ENCODE measurements at regions not wholly inside any gene's neighbourhood (a gene's known extent, or its start where the extent isn't known, plus 50 kb on each side); places are given as distances from the start of the nearest gene placed in this dataset.

DNA sequence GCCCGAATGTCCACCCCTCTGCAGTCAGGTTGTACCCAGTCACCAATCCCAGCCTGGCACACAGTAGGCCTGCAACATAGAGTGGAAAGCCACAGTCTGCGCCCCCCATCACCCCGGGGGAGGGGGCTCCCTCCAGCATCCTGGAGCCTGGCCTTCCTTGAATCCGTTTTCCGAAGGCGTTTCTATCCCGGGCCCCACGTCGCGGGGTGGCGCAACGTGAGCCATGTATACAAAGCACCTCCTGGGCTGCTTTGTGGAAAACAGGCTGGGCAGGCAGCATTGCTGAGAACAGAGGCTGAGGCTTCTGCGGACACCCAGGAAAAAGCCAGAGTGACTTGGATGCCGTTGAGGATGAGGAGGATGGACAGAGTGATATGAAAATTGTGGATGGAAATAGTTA, 103.3 kb upstream of the USP29 start:
- no peak for TF ChIP-seq POLR2A (IDR thresholded peaks at IDR 0.05)
- no peak for TF ChIP-seq CTCF (IDR thresholded peaks at IDR 0.05)
- no peak for TF ChIP-seq POLR2AphosphoS5 (IDR thresholded peaks at IDR 0.05)

Measured in breast epithelium (tissue), 3 donors.